SK-N-SH treated with all-trans-retinoic acid at 6 μM for 48 hours (cell line): ENCODE measurements at regions not wholly inside any gene's neighbourhood (a gene's known extent, or its start where the extent isn't known, plus 50 kb on each side); places are given as distances from the start of the nearest gene placed in this dataset.

ENCODE experiments used
- ATAC-seq: fragments of 200-7000 bp; cut with Tn5 transposase; 3 replicates; pipeline ENCODE4 v1.9.1; 2020; ENCODE audit warnings: mild to moderate bottlenecking, moderate library complexity
- ARNTL ChIP-seq: fragments of 450-650 bp; formaldehyde crosslinking; IDR thresholded peaks from 2 replicates; pipeline ENCODE4 v1.5.0; 2020; ENCODE audit warnings: low read depth, mild to moderate bottlenecking, moderate library complexity, borderline replicate concordance
- BACH2 ChIP-seq: fragments of 250-450 bp; sonication (Bioruptor Pico); IDR thresholded peaks from 2 replicates; pipeline ENCODE4 v1.9.0; 2021; ENCODE audit warnings: mild to moderate bottlenecking, borderline replicate concordance
- CREB5 ChIP-seq: fragments of 250-450 bp; sonication (Bioruptor Pico); IDR thresholded peaks from 2 replicates; pipeline ENCODE4 v1.5.1; 2020; ENCODE audit warnings: low read depth, mild to moderate bottlenecking, moderate library complexity
- CSDC2 ChIP-seq: fragments of 250-450 bp; sonication (Bioruptor Pico); IDR thresholded peaks from 2 replicates; pipeline ENCODE4 v1.5.0; 2020; ENCODE audit warnings: mild to moderate bottlenecking, moderate library complexity
- ESRRG ChIP-seq: fragments of 250-450 bp; sonication (Bioruptor Pico); IDR thresholded peaks from 2 replicates; pipeline ENCODE4 v1.6.1; 2021; ENCODE audit warnings: mild to moderate bottlenecking
- ISL1 ChIP-seq: fragments of 250-450 bp; sonication (Bioruptor Pico); IDR thresholded peaks from 2 replicates; pipeline ENCODE4 v2.1.2; 2022; ENCODE audit warnings: mild to moderate bottlenecking, moderate library complexity
- PATZ1 ChIP-seq: fragments of 250-450 bp; sonication (Bioruptor Pico); IDR thresholded peaks from 2 replicates; pipeline ENCODE4 v1.8.0; 2020; ENCODE audit warnings: mild to moderate bottlenecking, moderate library complexity, borderline replicate concordance
- PPARA ChIP-seq: fragments of 250-450 bp; sonication (Bioruptor Pico); IDR thresholded peaks from 2 replicates; pipeline ENCODE4 v1.5.0; 2020; ENCODE audit warnings: mild to moderate bottlenecking, borderline replicate concordance
- RARB ChIP-seq: fragments of 250-450 bp; sonication (Bioruptor Pico); IDR thresholded peaks from 2 replicates; pipeline ENCODE4 v1.8.0; 2021; ENCODE audit warnings: mild to moderate bottlenecking, moderate library complexity
- SNAI2 ChIP-seq: fragments of 250-450 bp; sonication (Bioruptor Pico); IDR thresholded peaks from 2 replicates; pipeline ENCODE4 v1.5.0; 2020; ENCODE audit warnings: mild to moderate bottlenecking, moderate library complexity
- TOX ChIP-seq: fragments of 250-450 bp; sonication (Bioruptor Pico); IDR thresholded peaks from 2 replicates; pipeline ENCODE4 v1.8.0; 2021; ENCODE audit warnings: mild to moderate bottlenecking, moderate library complexity, borderline replicate concordance
- TSHZ2 ChIP-seq: fragments of 250-450 bp; sonication (Bioruptor Pico); IDR thresholded peaks from 2 replicates; pipeline ENCODE4 v1.5.0; 2020; ENCODE audit warnings: mild to moderate bottlenecking, moderate library complexity
- ZC3H10 ChIP-seq: fragments of 250-450 bp; sonication (Bioruptor Pico); IDR thresholded peaks from 2 replicates; pipeline ENCODE4 v1.5.1; 2021; ENCODE audit warnings: mild to moderate bottlenecking, moderate library complexity
- ZFP3 ChIP-seq: fragments of 250-450 bp; sonication (Bioruptor Pico); IDR thresholded peaks from 2 replicates; pipeline ENCODE4 v1.5.0; 2020; ENCODE audit warnings: mild to moderate bottlenecking, moderate library complexity
- ZFP30 ChIP-seq: fragments of 450-650 bp; formaldehyde crosslinking; IDR thresholded peaks from 2 replicates; pipeline ENCODE4 v1.5.0; 2022; ENCODE audit warnings: mild to moderate bottlenecking, moderate library complexity
- ZNF565 ChIP-seq: fragments of 450-650 bp; formaldehyde crosslinking; conservative IDR thresholded peaks from 2 replicates; pipeline ENCODE4 v1.5.0; 2020; ENCODE audit warnings: low read depth, mild to moderate bottlenecking, moderate library complexity
- ZNF70 ChIP-seq: fragments of 450-650 bp; formaldehyde crosslinking; IDR thresholded peaks from 2 replicates; pipeline ENCODE4 v1.5.0; 2020; ENCODE audit warnings: mild to moderate bottlenecking, moderate library complexity
- ZNF8 ChIP-seq: fragments of 450-650 bp; formaldehyde crosslinking; IDR thresholded peaks from 2 replicates; pipeline ENCODE4 v1.5.0; 2020; ENCODE audit warnings: mild to moderate bottlenecking, moderate library complexity
- TF ChIP-seq, protein P1 (sequence below): fragments of 250-450 bp; sonication (Bioruptor Pico); IDR thresholded peaks from 2 replicates; pipeline ENCODE4 v1.8.0; 2021; ENCODE audit warnings: low read depth, mild to moderate bottlenecking, moderate library complexity, borderline replicate concordance
- TF ChIP-seq, protein P2 (sequence below): fragments of 250-450 bp; sonication (Bioruptor Pico); IDR thresholded peaks from 2 replicates; pipeline ENCODE4 v1.5.1; 2021; ENCODE audit warnings: mild to moderate bottlenecking, moderate library complexity

GRCh38 chr10:2933071-2933470 lies 134.3 kb upstream of the PFKP start:
- TF ChIP-seq CREB5 (CRISPR knock-in tag) (no peak), SNAI2 (CRISPR knock-in tag) (no peak), BACH2 (CRISPR knock-in tag) (no peak), TOX (CRISPR knock-in tag) (no peak), PATZ1 (CRISPR knock-in tag) (no peak), PPARA (no peak), RARB (CRISPR knock-in tag) (no peak), ZNF70 (CRISPR knock-in tag) (no peak), ZC3H10 (CRISPR knock-in tag) (no peak), ZFP30 (CRISPR knock-in tag) (no peak), ZFP3 (CRISPR knock-in tag) (no peak), ISL1 (CRISPR knock-in tag) (no peak), ARNTL (CRISPR knock-in tag) (no peak), ZNF8 (CRISPR knock-in tag) (no peak), CSDC2 (CRISPR knock-in tag) (no peak), ESRRG (CRISPR knock-in tag) (no peak), TSHZ2 (no peak), ZNF565 (CRISPR knock-in tag) (no peak)
- TF ChIP-seq, protein P1, sequence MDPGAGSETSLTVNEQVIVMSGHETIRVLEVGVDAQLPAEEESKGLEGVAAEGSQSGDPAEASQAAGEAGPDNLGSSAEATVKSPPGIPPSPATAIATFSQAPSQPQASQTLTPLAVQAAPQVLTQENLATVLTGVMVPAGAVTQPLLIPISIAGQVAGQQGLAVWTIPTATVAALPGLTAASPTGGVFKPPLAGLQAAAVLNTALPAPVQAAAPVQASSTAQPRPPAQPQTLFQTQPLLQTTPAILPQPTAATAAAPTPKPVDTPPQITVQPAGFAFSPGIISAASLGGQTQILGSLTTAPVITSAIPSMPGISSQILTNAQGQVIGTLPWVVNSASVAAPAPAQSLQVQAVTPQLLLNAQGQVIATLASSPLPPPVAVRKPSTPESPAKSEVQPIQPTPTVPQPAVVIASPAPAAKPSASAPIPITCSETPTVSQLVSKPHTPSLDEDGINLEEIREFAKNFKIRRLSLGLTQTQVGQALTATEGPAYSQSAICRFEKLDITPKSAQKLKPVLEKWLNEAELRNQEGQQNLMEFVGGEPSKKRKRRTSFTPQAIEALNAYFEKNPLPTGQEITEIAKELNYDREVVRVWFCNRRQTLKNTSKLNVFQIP (CRISPR knock-in tag) = no peak
- TF ChIP-seq, protein P2, sequence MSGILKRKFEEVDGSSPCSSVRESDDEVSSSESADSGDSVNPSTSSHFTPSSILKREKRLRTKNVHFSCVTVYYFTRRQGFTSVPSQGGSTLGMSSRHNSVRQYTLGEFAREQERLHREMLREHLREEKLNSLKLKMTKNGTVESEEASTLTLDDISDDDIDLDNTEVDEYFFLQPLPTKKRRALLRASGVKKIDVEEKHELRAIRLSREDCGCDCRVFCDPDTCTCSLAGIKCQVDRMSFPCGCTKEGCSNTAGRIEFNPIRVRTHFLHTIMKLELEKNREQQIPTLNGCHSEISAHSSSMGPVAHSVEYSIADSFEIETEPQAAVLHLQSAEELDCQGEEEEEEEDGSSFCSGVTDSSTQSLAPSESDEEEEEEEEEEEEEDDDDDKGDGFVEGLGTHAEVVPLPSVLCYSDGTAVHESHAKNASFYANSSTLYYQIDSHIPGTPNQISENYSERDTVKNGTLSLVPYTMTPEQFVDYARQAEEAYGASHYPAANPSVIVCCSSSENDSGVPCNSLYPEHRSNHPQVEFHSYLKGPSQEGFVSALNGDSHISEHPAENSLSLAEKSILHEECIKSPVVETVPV (CRISPR knock-in tag) = no peak
- ATAC-seq = peak; percentile 20; the same call in 2 of the 3 replicates

GRCh38 chr10:2929480-2930258 lies 137.7 kb upstream of the PFKP start:
- ATAC-seq = no peak
- TF ChIP-seq TOX (CRISPR knock-in tag) (no peak), ZNF70 (CRISPR knock-in tag) (no peak)
- TF ChIP-seq, protein P1 (CRISPR knock-in tag) = no peak
- TF ChIP-seq, protein P2 (CRISPR knock-in tag) = no peak
